Fibroblast of lung (primary cell): ENCODE measurements at regions not wholly inside any gene's neighbourhood (a gene's known extent, or its start where the extent isn't known, plus 50 kb on each side); places are given as distances from the start of the nearest gene placed in this dataset.

Experiments used
- DNase-seq, 2 donors: peaks; one replicate each; pipeline versions ENCODE4 v3.0.0 to v3.0.0-alpha.2; 2010; ENCODE audit warnings: low read depth in 2 of 2
- H2AFZ ChIP-seq: 2 replicates; pipeline ENCODE4 v1.5.1; 2012; ENCODE audit warnings: low read length, control low read depth, inconsistent platforms
- H3K27ac ChIP-seq: 2 replicates; pipeline ENCODE4 v1.5.1; 2011; ENCODE audit warnings: low read length, control low read depth; ENCODE audit not compliant: insufficient read depth
- H3K27me3 ChIP-seq: 2 replicates; pipeline ENCODE4 v1.5.1; 2011; ENCODE audit warnings: mild to moderate bottlenecking, low read length; ENCODE audit not compliant: control insufficient read depth, insufficient read depth
- H3K36me3 ChIP-seq: 2 replicates; pipeline ENCODE4 v1.5.1; 2011; ENCODE audit warnings: low read length; ENCODE audit not compliant: control insufficient read depth, insufficient read depth
- H3K4me1 ChIP-seq: 2 replicates; pipeline ENCODE4 v1.5.1; 2011; ENCODE audit warnings: low read length; ENCODE audit not compliant: control insufficient read depth, insufficient read depth; ENCODE audit errors: extremely low read depth
- H3K4me2 ChIP-seq: 2 replicates; pipeline ENCODE4 v1.5.1; 2011; ENCODE audit warnings: low read length, control low read depth; ENCODE audit not compliant: insufficient read depth; ENCODE audit errors: extremely low read depth
- H3K4me3 ChIP-seq, 4 experiments: fragments of 200-600 bp in 1 of 4; sonication (generic) in 1 of 4; replicated peaks in 1 of 4; 2 replicates each; pipeline ENCODE4 v1.5.1; 2011 to 2016; ENCODE audit warnings: low read length in 4 of 4, low read depth in 3 of 4, mild to moderate bottlenecking in 3 of 4, control low read depth in 2 of 4, inconsistent platforms in 1 of 4, mixed read lengths in 1 of 4; ENCODE audit not compliant: insufficient read depth in 1 of 4; ENCODE audit errors: control extremely low read depth in 1 of 4
- H3K79me2 ChIP-seq: 2 replicates; pipeline ENCODE4 v1.5.1; 2012; ENCODE audit warnings: mild to moderate bottlenecking, low read length, inconsistent platforms; ENCODE audit not compliant: control insufficient read depth, insufficient read depth
- H3K9ac ChIP-seq: 2 replicates; pipeline ENCODE4 v1.5.1; 2011; ENCODE audit warnings: mild to moderate bottlenecking, low read length, control low read depth; ENCODE audit not compliant: insufficient read depth
- H3K9me3 ChIP-seq: 2 replicates; pipeline ENCODE4 v1.5.1; 2012; ENCODE audit warnings: low read depth, low read length; ENCODE audit not compliant: control insufficient read depth, insufficient read depth
- H4K20me1 ChIP-seq: 2 replicates; pipeline ENCODE4 v1.5.1; 2011; ENCODE audit warnings: low read length; ENCODE audit not compliant: control insufficient read depth, insufficient read depth; ENCODE audit errors: extremely low read depth
- CTCF ChIP-seq, 2 donors: IDR thresholded peaks in 1 of 2; conservative IDR thresholded peaks in 1 of 2; 1 replicate in 1 of 2; 2 replicates in 1 of 2; pipeline ENCODE4 v1.5.1; 2011 to 2012; ENCODE audit warnings: low read length in 2 of 2, control low read depth in 1 of 2, inconsistent platforms in 1 of 2, low read depth in 1 of 2, mild to moderate bottlenecking in 1 of 2
- EZH2 ChIP-seq: IDR thresholded peaks from 2 replicates; pipeline ENCODE4 v1.5.1; 2012; ENCODE audit warnings: low read length, control low read depth, mild to moderate bottlenecking; ENCODE audit errors: missing control alignments

DNA sequence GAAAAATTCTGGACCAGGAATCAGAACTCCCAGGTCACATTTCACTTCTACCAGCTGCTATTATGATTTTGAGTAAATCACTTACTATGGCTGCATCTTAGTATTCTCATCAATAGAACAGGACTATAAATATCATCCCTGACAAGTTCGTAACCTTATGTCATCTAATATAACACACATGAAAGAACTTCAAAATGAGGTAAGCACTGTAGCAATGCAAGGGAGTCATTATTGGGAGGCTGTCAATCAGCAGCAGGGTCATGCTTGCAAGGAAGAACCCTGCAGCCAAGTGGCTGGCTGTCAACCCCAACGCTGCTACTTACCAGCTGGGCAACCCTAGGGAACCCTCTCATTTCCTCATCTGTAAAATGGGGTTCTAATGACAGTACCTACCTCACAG is 123.3 kb upstream of the B3GAT2 start:
- peak; percentile 10 to 19 for DNase-seq
- H2AFZ ChIP-seq = no peak overlapping the region
- TF ChIP-seq CTCF (conservative IDR thresholded peaks at IDR 0.05 in 1 of 2, IDR thresholded peaks at IDR 0.05 in 1 of 2; ENCODE audit: low read depth in 1 of 2, low read length in 2 of 2) (no peak), EZH2 (no peak)

DNA sequence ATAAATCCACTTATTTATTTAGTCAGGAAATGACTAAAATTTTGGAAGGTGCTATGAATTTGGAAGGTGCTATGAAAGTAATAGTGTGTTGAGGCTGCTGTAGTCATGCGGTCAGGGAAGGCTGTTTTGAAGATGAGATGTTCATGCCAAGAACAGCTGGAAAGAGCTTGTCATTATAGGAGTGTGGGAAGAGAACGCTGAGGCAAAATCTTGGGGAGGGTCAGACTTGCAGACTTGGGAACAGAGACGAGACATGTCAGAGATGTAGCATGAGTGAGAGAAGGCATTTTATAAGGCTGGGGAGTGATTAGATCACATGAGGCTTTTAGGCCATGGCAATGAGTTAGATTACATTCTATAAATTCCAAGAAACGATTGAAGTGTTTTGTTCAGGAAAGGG is 124.0 kb upstream of the B3GAT2 start:
- H3K4me1 ChIP-seq = peaks cover 22% of the 10 kb centered on the region
- TF ChIP-seq EZH2 = no peak
- TF ChIP-seq CTCF (conservative IDR thresholded peaks at IDR 0.05 in 1 of 2, IDR thresholded peaks at IDR 0.05 in 1 of 2; ENCODE audit: low read depth in 1 of 2, low read length in 2 of 2) = no peak
- no peaks in the 10 kb centered on the region for H3K9me3 ChIP-seq
- H3K79me2 ChIP-seq = no peaks in the 10 kb centered on the region
- no peaks in the 10 kb centered on the region for H3K36me3 ChIP-seq
- H3K9ac ChIP-seq = no peak overlapping the region
- DNase-seq = peak; percentile 57 to 82
- H3K4me3 ChIP-seq = no peak overlapping the region
- H4K20me1 ChIP-seq = no peaks in the 10 kb centered on the region
- no peaks in the 10 kb centered on the region for H3K27me3 ChIP-seq
- H3K27ac ChIP-seq = peak overlapping the region; percentile 38
- peak overlapping the region; percentile 57 for H2AFZ ChIP-seq
- H3K4me2 ChIP-seq = peak overlapping the region; percentile 56

More for the DNA sequence above, 123.3 kb upstream of the B3GAT2 start:
- Histone ChIP-seq H3K27me3 (no peaks in the 10 kb centered on the region), H3K9me3 (no peaks in the 10 kb centered on the region), H3K4me3 (no peak overlapping the region), H3K9ac (no peak overlapping the region), H3K79me2 (no peaks in the 10 kb centered on the region), H3K4me1 (peaks cover 22% of the 10 kb centered on the region), H4K20me1 (no peaks in the 10 kb centered on the region), H3K4me2 (no peak overlapping the region), H3K36me3 (no peaks in the 10 kb centered on the region), H3K27ac (peak overlapping the region; percentile 6)

DNA sequence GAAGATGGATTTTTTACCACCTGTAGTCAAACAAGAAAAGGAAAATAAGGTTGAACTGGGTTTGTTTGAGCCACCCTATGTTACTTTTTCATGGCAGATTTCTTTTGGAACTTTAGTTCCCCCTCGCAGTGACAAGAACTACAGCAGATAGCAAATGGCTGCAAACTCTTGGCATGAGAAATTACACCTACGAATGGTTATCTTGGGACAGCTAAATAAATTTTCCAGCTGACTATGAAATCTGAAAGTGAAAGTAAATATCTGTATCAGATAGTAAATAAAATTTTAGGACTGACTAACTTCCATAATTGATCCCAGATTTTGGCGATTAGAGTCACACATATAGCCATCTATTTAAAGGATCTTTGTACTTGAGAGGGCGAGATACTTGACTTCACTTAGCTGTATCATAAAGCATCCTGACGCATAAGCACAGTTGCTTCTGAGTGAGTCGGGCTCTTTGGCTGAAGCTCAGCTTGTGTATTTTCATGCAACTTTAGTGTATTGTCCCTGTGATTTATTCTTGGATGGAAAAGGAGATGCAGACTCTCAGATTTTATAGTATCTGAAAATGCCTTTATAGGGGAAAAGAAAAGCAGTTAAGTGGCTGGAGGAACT is 125.3 kb upstream of the B3GAT2 start:
- H3K27ac ChIP-seq = peak overlapping the region; percentile 38
- no peak for TF ChIP-seq CTCF (conservative IDR thresholded peaks at IDR 0.05 in 1 of 2, IDR thresholded peaks at IDR 0.05 in 1 of 2; ENCODE audit: low read depth in 1 of 2, low read length in 2 of 2)
- no peak for TF ChIP-seq EZH2
- DNase-seq = peak; percentile 43 to 49
- H3K4me1 ChIP-seq = peaks cover 22% of the 10 kb centered on the region
- H4K20me1 ChIP-seq = no peaks in the 10 kb centered on the region
- H3K4me2 ChIP-seq = peak overlapping the region; percentile 96
- no peaks in the 10 kb centered on the region for H3K79me2 ChIP-seq
- peak overlapping the region; percentile 69 for H2AFZ ChIP-seq
- peak overlapping the region; percentile 25 to 48 (median 36) for H3K4me3 ChIP-seq
- no peaks in the 10 kb centered on the region for H3K36me3 ChIP-seq
- no peak overlapping the region for H3K9ac ChIP-seq
- H3K9me3 ChIP-seq = no peaks in the 10 kb centered on the region
- H3K27me3 ChIP-seq = no peaks in the 10 kb centered on the region
